Thyroid gland (tissue), 4 donors: ENCODE measurements at regions not wholly inside any gene's neighbourhood (a gene's known extent, or its start where the extent isn't known, plus 50 kb on each side); places are given as distances from the start of the nearest gene placed in this dataset.

ENCODE experiments used
- CTCF ChIP-seq, 6 experiments: fragments of 200-600 bp in 3 of 6; fragments of 450-650 bp in 3 of 6; sonication (generic) in 3 of 6; IDR thresholded peaks; one replicate each; pipeline ENCODE4 v1.5.1; 2016 to 2019; ENCODE audit warnings: antibody characterized with exemption in 6 of 6, mild to moderate bottlenecking in 2 of 6, inconsistent platforms in 1 of 6, moderate library complexity in 1 of 6
- POLR2A ChIP-seq, 2 donors: fragments of 450-650 bp; IDR thresholded peaks; one replicate each; pipeline ENCODE4 v1.6.1; 2017; ENCODE audit warnings: antibody characterized with exemption in 2 of 2, mild to moderate bottlenecking in 2 of 2, moderate library complexity in 1 of 2

DNA sequence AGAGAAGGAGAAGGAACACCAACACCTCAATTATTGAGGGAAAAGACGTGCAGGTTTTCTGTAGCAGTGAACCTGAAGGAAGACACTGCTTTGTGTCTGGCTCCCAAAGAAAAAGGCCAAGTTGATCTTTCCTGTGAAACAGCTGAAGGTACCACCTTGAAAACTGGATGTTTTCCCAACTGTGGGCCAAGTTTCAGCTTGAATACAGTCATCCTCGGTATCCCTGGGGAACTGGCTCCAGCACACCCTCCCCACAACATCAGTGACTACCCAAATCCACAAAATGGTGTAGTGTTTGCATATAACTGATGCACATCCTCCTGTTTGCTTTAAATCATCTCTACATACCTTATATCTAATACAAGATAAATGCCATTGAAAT lies 297.0 kb upstream of the PITRM1 start:
- TF ChIP-seq POLR2A (IDR thresholded peaks at IDR 0.05), result no peak
- no peak for TF ChIP-seq CTCF (IDR thresholded peaks at IDR 0.05)
